ENCODE measurements at regions not wholly inside any gene's neighbourhood (a gene's known extent, or its start where the extent isn't known, plus 50 kb on each side); places are given as distances from the start of the nearest gene placed in this dataset.

DNA sequence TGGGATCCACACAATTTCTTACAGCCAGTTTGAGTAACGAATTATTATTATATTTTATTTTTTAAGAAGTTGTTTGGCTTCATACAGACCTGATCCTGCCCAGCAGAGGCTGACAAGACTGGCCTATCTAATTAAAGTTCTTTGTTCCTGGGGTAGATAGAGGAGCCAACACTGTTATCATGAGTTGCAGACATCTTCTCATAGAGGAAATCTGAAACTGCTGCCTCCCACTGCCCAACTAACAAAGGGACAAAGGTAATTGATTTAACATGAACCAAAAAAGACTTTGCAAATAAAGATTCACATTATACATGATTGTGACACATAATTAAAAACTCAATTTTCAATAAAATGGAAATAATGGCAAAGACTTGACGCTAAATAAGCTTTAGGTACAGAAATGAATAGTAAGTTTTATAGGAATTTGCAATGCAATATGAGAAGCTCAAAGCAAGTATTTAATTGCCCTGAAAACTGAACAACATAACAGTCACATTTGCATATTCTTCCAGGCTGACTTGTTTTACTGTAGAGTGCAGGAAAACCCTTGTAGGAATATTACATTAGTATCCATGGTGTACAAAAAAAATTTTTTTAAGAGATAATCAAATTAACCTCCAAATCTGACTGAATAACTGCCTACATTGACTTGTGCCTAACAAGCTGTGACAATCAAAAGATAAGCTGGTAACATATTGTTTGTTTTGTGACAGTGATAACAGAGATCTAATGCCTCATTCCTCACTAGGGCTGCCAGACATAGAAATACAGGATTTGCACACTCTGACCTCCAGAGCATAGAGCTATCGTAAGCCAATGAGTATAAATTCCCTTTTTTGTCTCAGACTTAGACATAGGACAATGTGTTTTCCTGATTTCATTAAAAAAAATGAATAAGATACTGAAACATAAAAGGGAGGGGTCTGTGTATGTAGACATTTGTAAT, 273.2 kb downstream of the MFSD1 start:
- TF ChIP-seq, protein P1, sequence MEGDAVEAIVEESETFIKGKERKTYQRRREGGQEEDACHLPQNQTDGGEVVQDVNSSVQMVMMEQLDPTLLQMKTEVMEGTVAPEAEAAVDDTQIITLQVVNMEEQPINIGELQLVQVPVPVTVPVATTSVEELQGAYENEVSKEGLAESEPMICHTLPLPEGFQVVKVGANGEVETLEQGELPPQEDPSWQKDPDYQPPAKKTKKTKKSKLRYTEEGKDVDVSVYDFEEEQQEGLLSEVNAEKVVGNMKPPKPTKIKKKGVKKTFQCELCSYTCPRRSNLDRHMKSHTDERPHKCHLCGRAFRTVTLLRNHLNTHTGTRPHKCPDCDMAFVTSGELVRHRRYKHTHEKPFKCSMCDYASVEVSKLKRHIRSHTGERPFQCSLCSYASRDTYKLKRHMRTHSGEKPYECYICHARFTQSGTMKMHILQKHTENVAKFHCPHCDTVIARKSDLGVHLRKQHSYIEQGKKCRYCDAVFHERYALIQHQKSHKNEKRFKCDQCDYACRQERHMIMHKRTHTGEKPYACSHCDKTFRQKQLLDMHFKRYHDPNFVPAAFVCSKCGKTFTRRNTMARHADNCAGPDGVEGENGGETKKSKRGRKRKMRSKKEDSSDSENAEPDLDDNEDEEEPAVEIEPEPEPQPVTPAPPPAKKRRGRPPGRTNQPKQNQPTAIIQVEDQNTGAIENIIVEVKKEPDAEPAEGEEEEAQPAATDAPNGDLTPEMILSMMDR (IDR thresholded peaks at IDR 0.05 in 8 of 11, conservative IDR thresholded peaks at IDR 0.05 in 3 of 11) = no peak
- TF ChIP-seq POLR2A (IDR thresholded peaks at IDR 0.05) (no peak), POLR2AphosphoS5 (IDR thresholded peaks at IDR 0.05) (no peak)

Measured in spleen (tissue), 7 donors.